Caco-2 (cell line): ENCODE measurements at regions not wholly inside any gene's neighbourhood (a gene's known extent, or its start where the extent isn't known, plus 50 kb on each side); places are given as distances from the start of the nearest gene placed in this dataset.

Experiments
- BruUV-seq: library from RNA; stranded (reverse); fragments of 400-500 nt; replicated peaks from 2 replicates; lab custom pipeline; 2021; lab: Mats Ljungman, UMichigan
- CTCF ChIA-PET: fragments of 300-600 bp; sonication (Branson Sonifier 250); formaldehyde crosslinking; loops from one replicate; lab custom pipeline; 2022; ENCODE audit warnings: antibody characterized with exemption; lab: Charles Lee
- POLR2A ChIA-PET: fragments of 300-600 bp; sonication (Branson Sonifier 250); formaldehyde crosslinking; loops from one replicate; lab custom pipeline; 2022; ENCODE audit warnings: antibody characterized with exemption; lab: Charles Lee
- DNase-seq, 2 experiments: peaks; one replicate each; pipeline versions ENCODE4 v3.0.0 to v3.0.0-alpha.2; 2020 to 2022
- H3K27me3 ChIP-seq: replicated peaks from 2 replicates; pipeline ENCODE4 v1.6.0; 2011; ENCODE audit warnings: low read length; ENCODE audit not compliant: control insufficient read depth, insufficient read depth
- H3K36me3 ChIP-seq: 2 replicates; pipeline ENCODE4 v1.5.1; 2011; ENCODE audit warnings: low read length; ENCODE audit not compliant: control insufficient read depth, insufficient read depth
- H3K4me1 ChIP-seq: fragments of 250-450 bp; sonication (Bioruptor Pico); 2 replicates; pipeline ENCODE4 v1.5.1; 2020; ENCODE audit warnings: mild to moderate bottlenecking
- H3K4me3 ChIP-seq: 2 replicates; pipeline ENCODE4 v1.5.1; 2011; ENCODE audit warnings: low read depth, mild to moderate bottlenecking, control low read depth, low read length
- H3K9me3 ChIP-seq: fragments of 250-450 bp; sonication (Bioruptor Pico); 2 replicates; pipeline ENCODE4 v1.5.1; 2020; ENCODE audit warnings: mild to moderate bottlenecking, moderate library complexity
- H3K27ac Mint-ChIP-seq: one replicate; pipeline ENCODE4 v1.8.0; 2022; ENCODE audit warnings: mixed read lengths; ENCODE audit not compliant: unreplicated experiment
- H3K27me3 Mint-ChIP-seq: one replicate; pipeline ENCODE4 v1.8.0; 2022; ENCODE audit warnings: mixed read lengths; ENCODE audit not compliant: insufficient read depth, unreplicated experiment
- H3K36me3 Mint-ChIP-seq: one replicate; pipeline ENCODE4 v1.8.0; 2022; ENCODE audit warnings: mild to moderate bottlenecking, mixed read lengths; ENCODE audit not compliant: insufficient read depth, unreplicated experiment
- H3K4me1 Mint-ChIP-seq: one replicate; pipeline ENCODE4 v1.8.0; 2022; ENCODE audit warnings: low read depth, mixed read lengths; ENCODE audit not compliant: unreplicated experiment
- H3K4me3 Mint-ChIP-seq: one replicate; pipeline ENCODE4 v1.8.0; 2022; ENCODE audit warnings: mild to moderate bottlenecking, moderate library complexity, mixed read lengths; ENCODE audit not compliant: unreplicated experiment
- H3K9me3 Mint-ChIP-seq: one replicate; pipeline ENCODE4 v1.8.0; 2022; ENCODE audit warnings: mixed read lengths; ENCODE audit not compliant: unreplicated experiment
- CTCF ChIP-seq, 2 experiments: fragments of 200-600 bp in 1 of 2; IDR thresholded peaks; 1 replicate in 1 of 2; 2 replicates in 1 of 2; pipeline versions ENCODE4 v1.5.1 to v1.8.0; 2011 to 2022; ENCODE audit warnings: antibody characterized with exemption in 1 of 2, control low read depth in 1 of 2, inconsistent platforms in 1 of 2, low read depth in 1 of 2, low read length in 1 of 2, mild to moderate bottlenecking in 1 of 2, moderate library complexity in 1 of 2; ENCODE audit not compliant: insufficient read depth in 1 of 2, severe bottlenecking in 1 of 2, unreplicated experiment in 1 of 2
- intact Hi-C: fragments of 100-400 bp; cut with micrococcal nuclease; formaldehyde crosslinking; loops from one replicate; pipeline ENCODE4 v1.10.0; 2022; ENCODE audit not compliant: unreplicated experiment

GRCh38 chr17:71430281-71430680 is 690.5 kb upstream of the SOX9 start:
- CTCF ChIA-PET: no interaction called here
- Mint-ChIP-seq H3K9me3 (no peaks in the 10 kb centered on the region), H3K4me1 (no peaks in the 10 kb centered on the region), H3K4me3 (no peak overlapping the region), H3K27ac (no peak overlapping the region), H3K27me3 (no peaks in the 10 kb centered on the region), H3K36me3 (no peaks in the 10 kb centered on the region)
- no peaks in the 10 kb centered on the region for H3K36me3 ChIP-seq
- H3K9me3 ChIP-seq: no peaks in the 10 kb centered on the region
- no peaks in the 10 kb centered on the region for H3K4me1 ChIP-seq
- no TSS peak for BruUV-seq
- intact Hi-C loops: no loop called here
- no peak for DNase-seq
- H3K4me3 ChIP-seq: no peak overlapping the region
- no peak for TF ChIP-seq CTCF (IDR thresholded peaks at IDR 0.05; ENCODE audit: insufficient read depth in 1 of 2, low read depth in 1 of 2, low read length in 1 of 2, severe bottlenecking in 1 of 2, unreplicated experiment in 1 of 2)
- POLR2A ChIA-PET: no interaction called here
- H3K27me3 ChIP-seq: no peaks in the 10 kb centered on the region

GRCh38 chr17:71431146-71431545 is 689.7 kb upstream of the SOX9 start:
- Mint-ChIP-seq H3K27me3 (no peaks in the 10 kb centered on the region), H3K36me3 (no peaks in the 10 kb centered on the region), H3K4me3 (no peak overlapping the region), H3K27ac (no peak overlapping the region), H3K9me3 (no peaks in the 10 kb centered on the region), H3K4me1 (no peaks in the 10 kb centered on the region)
- Histone ChIP-seq H3K4me1 (no peaks in the 10 kb centered on the region), H3K9me3 (no peaks in the 10 kb centered on the region), H3K36me3 (no peaks in the 10 kb centered on the region), H3K4me3 (no peak overlapping the region), H3K27me3 (no peaks in the 10 kb centered on the region)
- CTCF ChIA-PET: no interaction called here
- DNase-seq: no peak
- POLR2A ChIA-PET: no interaction called here
- intact Hi-C loops: no loop called here
- TF ChIP-seq CTCF (IDR thresholded peaks at IDR 0.05; ENCODE audit: insufficient read depth in 1 of 2, low read depth in 1 of 2, low read length in 1 of 2, severe bottlenecking in 1 of 2, unreplicated experiment in 1 of 2): no peak
- BruUV-seq: no TSS peak

GRCh38 chr17:71432378-71433315 is 688.2 kb upstream of the SOX9 start:
- Histone ChIP-seq H3K4me1 (no peaks in the 10 kb centered on the region), H3K27me3 (no peaks in the 10 kb centered on the region), H3K9me3 (no peaks in the 10 kb centered on the region), H3K4me3 (no peak overlapping the region), H3K36me3 (no peaks in the 10 kb centered on the region)
- no peaks in the 10 kb centered on the region for H3K36me3 Mint-ChIP-seq
- intact Hi-C loops: no loop called here
- POLR2A ChIA-PET: no interaction called here
- no peak overlapping the region for H3K4me3 Mint-ChIP-seq
- TF ChIP-seq CTCF (IDR thresholded peaks at IDR 0.05; ENCODE audit: insufficient read depth in 1 of 2, low read depth in 1 of 2, low read length in 1 of 2, severe bottlenecking in 1 of 2, unreplicated experiment in 1 of 2): no peak
- no peaks in the 10 kb centered on the region for H3K4me1 Mint-ChIP-seq
- CTCF ChIA-PET: no interaction called here
- no peak overlapping the region for H3K27ac Mint-ChIP-seq
- no peaks in the 10 kb centered on the region for H3K9me3 Mint-ChIP-seq
- DNase-seq: no peak
- H3K27me3 Mint-ChIP-seq: no peaks in the 10 kb centered on the region
- BruUV-seq: no TSS peak
